SIG-M5 treated with dmso at 0.1 percent for 504 hours (cell line): ENCODE measurements at regions not wholly inside any gene's neighbourhood (a gene's known extent, or its start where the extent isn't known, plus 50 kb on each side); places are given as distances from the start of the nearest gene placed in this dataset.
A peak's percentile ranks its signal among the peaks of the same experiment; 100 is the strongest.

Experiments used
- DNase-seq: peaks from one replicate; lab custom pipeline; 2025; ENCODE audit not compliant: unreplicated experiment; lab: John Stamatoyannopoulos, UW

GRCh38 chr4:175946472-175947116 is 119.0 kb upstream of the WDR17 start:
- DNase-seq: no peak

- peak; percentile 16 for DNase-seq
These were observed 118.4 kb upstream of the WDR17 start for GRCh38 chr4:175947117-175947722.

GRCh38 chr4:175951794-175952193 is 113.8 kb upstream of the WDR17 start:
- DNase-seq: no peak

DNA sequence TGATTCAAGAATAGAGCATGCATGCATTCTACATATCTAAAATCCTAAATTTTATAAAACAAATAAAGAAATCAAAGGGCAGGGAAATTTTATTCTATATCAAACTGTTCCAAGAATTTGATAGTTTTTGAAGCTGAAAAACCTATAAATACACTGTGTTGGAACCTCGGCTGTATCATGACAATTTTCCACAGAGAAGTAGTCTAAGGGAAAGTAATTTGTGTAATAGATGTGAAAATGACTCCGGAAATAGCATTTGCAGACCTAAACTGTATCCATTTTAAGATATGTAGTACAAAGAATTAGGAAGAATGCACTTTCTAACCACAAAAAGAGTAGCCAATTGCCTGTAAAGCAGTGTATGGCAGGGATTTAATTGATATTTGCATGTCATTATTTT is 112.5 kb upstream of the WDR17 start:
- DNase-seq: no peak

DNA sequence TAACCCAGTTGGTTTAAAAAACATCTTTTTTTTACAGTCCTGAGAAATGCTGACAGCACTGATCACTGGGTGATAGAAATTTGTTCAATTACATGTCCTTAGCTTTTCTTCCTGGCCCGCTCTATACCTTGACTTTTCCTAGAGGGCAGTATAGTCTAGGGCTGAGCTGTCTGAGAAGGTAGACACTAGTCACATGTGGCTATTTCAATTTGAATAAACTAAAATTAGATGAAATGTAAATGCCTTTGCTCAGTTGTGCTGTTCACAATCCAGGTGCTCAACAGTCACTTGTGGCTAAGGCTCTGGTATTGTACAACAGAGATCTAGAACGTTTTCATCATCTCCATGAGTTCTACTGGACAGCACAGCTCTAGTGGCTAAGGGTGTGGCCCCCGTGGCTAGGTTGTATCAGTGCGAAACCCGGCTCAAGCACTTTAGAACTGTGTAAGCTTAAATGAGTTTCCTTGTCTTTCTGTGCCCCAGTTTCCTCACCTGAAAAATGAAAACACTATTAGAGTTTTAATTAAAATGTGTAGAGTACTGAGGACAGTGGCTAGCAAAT is 111.6 kb upstream of the WDR17 start:
- peak; percentile 33 for DNase-seq

DNA sequence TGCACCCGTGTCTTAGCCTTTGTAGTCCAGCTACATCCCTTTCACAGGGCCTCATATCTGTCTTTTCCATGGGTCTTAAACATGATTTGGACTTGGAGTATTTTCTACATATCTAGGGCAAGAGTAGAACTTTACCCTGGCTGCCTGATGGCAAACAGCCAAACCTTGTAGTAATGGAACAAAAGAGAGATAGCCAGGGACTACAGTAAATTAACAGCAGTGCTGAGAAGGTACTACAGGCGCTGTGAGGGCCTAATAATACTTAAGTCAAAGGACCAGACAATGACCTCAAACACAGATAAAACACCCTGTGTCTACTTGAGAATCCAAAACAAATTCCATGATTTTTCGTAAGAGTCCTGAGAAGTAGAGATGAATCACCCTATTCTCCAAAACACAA is 111.0 kb upstream of the WDR17 start:
- no peak for DNase-seq

DNA sequence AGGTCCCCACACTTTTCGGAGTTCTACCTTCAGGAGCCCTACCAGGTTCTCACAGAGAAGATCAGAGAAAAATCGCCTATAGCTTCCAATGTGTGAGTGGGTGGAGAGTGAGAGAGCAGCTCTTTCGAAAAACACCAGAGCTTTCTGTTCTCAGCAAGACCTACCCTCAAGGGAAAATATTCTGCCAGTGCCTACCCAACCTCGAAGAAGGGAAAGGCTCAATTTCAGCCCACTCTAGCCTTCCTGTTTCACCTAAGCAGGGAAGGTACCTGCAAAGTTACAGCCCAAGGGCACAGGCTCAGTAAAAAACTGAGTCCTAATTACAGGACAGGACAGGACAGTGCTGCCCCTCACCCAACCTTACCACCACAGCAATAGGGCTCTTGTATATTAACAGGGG is 104.0 kb upstream of the WDR17 start:
- DNase-seq: no peak

DNA sequence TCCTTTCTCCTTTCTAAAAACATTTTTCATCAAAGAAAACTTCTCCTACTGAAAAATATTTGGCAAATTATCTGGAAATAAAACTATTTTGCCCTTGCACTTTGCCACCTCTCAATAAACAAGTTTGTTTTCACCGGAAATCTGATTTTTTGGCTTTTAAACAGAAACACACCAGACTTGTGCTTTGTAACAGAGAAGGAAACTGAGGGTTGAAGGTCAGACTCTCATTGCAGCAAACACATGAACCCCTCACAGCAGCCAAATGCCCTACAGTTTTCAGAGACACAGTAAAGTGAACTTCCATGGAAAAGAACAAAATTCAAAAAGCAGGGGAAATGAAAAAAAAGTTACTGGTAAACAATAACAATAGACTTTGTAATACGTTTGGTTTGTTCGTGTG is 95.6 kb upstream of the WDR17 start:
- no peak for DNase-seq

DNA sequence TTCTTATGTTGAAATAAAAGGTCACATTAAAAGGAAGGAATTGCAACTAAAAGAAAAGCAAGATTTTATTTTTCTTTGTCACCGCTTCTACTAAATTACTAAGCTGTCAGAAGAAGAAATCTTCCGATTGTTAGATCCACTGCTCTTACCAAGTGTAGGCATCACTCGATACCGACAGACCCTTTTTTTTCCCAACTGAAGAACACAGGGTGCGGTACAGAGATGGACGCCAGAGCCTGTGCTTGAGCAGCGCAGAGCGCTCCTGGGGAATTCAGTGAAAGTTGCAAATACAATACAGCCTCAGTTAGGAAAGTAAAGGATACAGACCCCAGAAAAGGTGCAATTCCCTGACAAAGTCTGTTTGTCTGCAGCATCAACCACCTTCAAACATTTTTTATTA is 94.9 kb upstream of the WDR17 start:
- DNase-seq: no peak

DNA sequence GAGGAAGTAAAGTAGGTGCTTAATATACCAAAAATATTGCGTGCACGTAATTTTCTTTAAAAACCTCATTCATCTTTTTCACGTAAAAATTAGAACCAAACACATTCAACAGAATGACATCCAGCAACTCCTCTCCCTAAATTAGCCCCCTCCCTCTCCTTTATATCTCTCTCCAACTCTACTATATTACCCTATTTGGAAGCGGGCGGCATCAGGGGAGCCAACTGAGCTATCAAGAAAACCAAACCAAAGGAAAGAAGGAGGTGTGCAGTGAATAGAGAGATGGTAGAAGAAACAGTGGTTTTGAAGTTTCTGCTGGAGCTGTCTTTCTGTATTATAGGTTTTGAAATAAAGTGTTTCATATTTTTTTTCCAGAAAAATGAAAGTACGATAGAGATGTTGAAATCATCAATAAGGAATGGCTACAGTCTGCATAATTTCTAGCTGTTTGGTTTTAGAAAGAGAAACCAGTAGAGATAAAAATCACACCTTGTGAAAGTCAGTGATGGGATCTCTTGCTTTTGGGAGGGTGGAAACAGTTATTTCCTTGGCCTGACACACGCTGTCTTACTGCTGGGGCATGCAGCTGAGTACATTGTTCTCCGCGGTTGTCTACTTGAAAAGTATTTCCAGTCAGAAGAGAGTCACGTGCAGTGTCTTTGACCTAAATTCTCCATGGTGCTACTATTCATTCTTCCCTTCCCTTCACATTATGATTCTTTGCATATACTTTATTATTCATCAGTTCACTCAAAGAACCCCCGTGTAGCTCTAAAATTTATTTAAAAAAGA is 94.1 kb upstream of the WDR17 start:
- DNase-seq: no peak

GRCh38 chr4:175973027-175973923 is 92.4 kb upstream of the WDR17 start:
- no peak for DNase-seq

- no peak for DNase-seq
These were observed 82.0 kb upstream of the WDR17 start for GRCh38 chr4:175983636-175984035.

GRCh38 chr4:175986668-175987067 is 79.0 kb upstream of the WDR17 start:
- DNase-seq: no peak

- DNase-seq: no peak
These were observed 77.1 kb upstream of the WDR17 start for GRCh38 chr4:175988511-175988910.

DNA sequence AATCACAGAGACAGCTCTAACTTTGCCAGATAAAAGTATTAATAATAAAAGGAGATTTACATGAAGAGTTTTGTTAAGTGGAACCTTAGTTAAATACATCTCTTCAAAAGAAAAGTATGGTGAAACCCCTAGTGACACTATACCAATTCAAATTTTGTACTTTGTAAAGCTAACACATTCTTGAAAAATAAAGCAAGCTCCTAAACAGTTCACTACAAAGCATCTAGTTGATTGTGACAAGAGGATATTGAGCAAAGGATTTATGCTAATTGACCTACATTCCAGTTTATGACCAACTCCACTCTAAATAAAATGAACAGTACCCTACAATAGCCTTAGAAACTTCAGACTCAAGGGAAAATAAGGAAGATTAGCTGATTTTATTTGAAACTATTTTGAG is 69.4 kb upstream of the WDR17 start:
- no peak for DNase-seq

DNA sequence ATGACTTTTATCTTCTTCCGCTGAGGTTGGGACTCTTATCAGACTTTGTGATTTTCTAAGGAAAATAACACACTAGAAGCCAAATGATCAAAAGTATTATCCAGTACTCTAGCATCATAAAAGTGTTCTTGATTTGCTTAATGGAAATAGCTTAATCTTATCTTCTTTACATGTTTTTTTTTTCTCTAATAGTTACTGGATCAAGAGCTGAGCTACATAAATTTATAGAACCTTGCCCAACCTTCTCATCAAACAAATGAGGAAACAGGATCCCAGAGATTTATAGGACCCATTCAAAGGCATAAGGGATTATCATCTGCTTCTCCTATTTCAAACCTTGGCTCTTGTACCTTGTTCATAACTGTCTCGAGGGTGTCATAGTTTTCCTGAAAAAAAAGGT is 68.3 kb upstream of the WDR17 start:
- DNase-seq: no peak

- DNase-seq: no peak
These were observed 66.9 kb upstream of the WDR17 start for GRCh38 chr4:175998782-175999181.

- no peak for DNase-seq
These were observed 65.7 kb upstream of the WDR17 start for GRCh38 chr4:175999944-176000343.

GRCh38 chr4:176001151-176002006 is 64.3 kb upstream of the WDR17 start:
- DNase-seq: no peak

GRCh38 chr4:176002007-176002613 is 63.5 kb upstream of the WDR17 start:
- DNase-seq: no peak
